Cardiac fibroblast (primary cell): ENCODE measurements at regions not wholly inside any gene's neighbourhood (a gene's known extent, or its start where the extent isn't known, plus 50 kb on each side); places are given as distances from the start of the nearest gene placed in this dataset.

Experiments used
- DNase-seq, 2 donors: peaks; one replicate each; pipeline versions ENCODE4 v3.0.0 to v3.0.0-alpha.2; 2010; ENCODE audit warnings: low read depth in 2 of 2
- H3K4me3 ChIP-seq, 2 donors: replicated peaks in 1 of 2; 1 replicate in 1 of 2; 2 replicates in 1 of 2; pipeline ENCODE4 v1.5.1; 2011; ENCODE audit warnings: low read depth in 2 of 2, low read length in 2 of 2, mild to moderate bottlenecking in 2 of 2, moderate library complexity in 1 of 2
- TF ChIP-seq, protein P1 (sequence below): IDR thresholded peaks from one replicate; pipeline ENCODE4 v1.5.1; 2011; ENCODE audit warnings: low read depth, mild to moderate bottlenecking, low read length, inconsistent platforms

DNA sequence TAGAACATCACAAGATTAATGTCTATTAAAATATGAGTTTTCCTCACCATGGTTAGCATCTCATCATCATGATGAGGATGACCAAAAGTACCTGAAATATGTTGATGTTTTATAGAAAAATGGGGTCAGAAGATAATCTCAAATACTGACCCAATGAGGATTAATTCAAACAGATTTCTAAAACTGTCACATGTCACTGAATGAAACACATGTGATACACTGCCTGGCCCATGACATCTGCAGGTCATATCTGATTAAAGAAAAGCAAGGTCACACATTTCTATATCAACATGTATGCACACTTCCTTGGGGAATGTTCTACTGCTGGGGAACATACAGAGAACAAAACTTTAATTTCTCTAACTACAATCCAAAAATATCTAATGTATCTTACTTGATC, 470.6 kb upstream of the ADGRL2 start:
- no peak for DNase-seq
- no peak overlapping the region for H3K4me3 ChIP-seq
- TF ChIP-seq, protein P1, sequence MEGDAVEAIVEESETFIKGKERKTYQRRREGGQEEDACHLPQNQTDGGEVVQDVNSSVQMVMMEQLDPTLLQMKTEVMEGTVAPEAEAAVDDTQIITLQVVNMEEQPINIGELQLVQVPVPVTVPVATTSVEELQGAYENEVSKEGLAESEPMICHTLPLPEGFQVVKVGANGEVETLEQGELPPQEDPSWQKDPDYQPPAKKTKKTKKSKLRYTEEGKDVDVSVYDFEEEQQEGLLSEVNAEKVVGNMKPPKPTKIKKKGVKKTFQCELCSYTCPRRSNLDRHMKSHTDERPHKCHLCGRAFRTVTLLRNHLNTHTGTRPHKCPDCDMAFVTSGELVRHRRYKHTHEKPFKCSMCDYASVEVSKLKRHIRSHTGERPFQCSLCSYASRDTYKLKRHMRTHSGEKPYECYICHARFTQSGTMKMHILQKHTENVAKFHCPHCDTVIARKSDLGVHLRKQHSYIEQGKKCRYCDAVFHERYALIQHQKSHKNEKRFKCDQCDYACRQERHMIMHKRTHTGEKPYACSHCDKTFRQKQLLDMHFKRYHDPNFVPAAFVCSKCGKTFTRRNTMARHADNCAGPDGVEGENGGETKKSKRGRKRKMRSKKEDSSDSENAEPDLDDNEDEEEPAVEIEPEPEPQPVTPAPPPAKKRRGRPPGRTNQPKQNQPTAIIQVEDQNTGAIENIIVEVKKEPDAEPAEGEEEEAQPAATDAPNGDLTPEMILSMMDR: no peak

DNA sequence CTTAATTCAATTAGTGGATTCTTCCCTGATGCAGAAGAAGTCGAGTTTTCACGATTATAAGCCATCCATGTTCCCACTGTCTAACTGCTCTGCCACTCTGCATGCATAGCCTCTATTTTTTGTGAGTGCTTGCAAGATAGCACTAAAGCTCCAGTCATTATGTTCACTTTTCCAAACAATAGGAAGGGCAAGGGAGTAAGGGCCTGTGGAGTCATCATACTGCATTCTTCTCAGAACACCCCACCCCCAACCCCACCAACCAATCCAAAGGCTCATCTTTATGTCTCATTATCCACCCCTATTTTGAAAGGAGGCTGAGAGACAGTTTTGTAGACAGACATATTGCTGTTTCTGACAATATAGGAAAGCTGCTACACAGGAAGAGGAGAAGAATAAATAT, 471.7 kb upstream of the ADGRL2 start:
- TF ChIP-seq, protein P1: no peak
- no peak overlapping the region for H3K4me3 ChIP-seq
- peak in 1 of 2 donors; percentile 4 for DNase-seq

DNA sequence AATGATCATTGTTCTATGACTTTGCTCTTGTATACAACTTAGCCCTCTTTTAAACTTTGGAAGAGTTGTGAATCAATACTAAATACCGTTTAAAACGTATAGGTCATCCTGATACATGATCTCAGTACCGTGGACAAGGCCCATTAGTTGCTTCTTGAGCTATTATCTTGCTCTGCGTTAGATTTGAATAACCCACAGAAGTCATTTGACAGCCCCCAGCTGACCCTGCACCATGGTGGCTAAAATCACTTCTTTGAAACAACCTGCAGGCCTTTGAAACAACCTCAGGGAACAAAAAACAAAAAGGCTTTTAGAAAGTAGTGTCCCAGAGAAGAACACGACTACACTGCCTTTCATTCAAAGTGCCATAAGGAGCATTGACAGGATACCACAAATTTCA, 473.0 kb upstream of the ADGRL2 start:
- TF ChIP-seq, protein P1: no peak
- DNase-seq: no peak
- no peak overlapping the region for H3K4me3 ChIP-seq

DNA sequence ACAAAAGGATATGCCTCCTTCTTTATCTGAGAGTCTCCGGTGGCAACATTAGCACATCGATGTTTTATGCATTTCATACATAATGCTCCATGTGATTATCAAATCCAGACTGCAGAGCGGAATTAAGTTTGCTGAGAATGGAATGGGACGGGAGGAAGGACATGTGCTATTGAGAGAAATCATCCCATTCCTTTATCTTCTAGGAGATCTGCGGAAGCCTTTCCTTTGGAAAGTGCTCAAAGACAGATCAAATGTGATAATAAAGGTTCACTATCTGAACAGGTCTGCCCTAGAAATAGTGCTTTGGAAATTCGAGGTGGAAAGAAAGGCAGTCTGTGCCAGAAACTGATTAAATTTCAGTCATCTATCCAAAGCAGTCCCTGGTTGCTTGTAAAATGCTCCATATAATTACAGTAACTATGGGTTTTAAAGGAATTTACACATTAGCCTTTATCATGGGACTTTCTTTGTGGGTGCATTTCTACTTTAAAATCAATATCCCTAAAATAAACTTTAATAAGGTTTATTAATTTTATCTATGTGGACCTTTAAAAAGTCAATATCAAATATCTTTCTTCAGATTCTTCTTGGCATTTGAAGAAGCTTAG, 473.5 kb upstream of the ADGRL2 start:
- DNase-seq: no peak
- TF ChIP-seq, protein P1: no peak
- no peak overlapping the region for H3K4me3 ChIP-seq

DNA sequence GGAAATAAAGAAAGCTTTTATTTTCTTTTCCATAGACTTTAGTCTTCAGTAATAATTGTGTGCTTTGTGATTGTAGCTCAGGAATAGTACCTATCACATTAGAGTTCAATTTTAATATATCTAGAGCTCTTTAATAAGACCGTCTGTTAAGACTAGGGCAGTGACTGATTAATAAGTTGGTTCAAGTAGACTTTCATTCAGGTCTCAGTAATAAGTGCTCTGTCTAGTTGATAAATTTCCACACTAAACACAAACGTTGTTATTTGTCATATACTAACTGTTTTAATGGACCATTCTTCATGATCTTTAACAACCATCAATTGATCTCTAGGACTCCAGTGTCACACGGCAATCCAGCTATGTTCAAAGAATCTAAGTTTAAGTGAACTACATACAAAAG, 474.5 kb upstream of the ADGRL2 start:
- TF ChIP-seq, protein P1: no peak
- no peak for DNase-seq
- no peak overlapping the region for H3K4me3 ChIP-seq

DNA sequence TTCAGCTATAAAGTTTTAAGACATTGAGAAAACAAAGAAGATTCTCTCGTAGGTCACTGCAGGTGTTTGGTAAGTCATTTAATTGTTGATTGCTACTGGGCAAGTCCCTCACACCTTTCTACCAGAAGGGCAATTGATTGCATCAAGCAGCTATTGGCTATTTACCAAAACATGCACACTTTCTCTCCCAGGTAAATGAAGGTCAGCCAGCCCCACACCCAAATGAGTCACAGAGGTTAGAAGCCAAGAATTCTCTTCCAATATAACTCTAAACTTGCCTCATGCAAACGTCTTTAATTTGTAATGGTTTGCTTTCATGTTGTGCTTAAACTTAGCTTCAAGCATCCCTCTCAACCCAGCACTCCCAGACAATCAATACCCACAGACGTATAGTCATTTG, 475.3 kb upstream of the ADGRL2 start:
- TF ChIP-seq, protein P1: no peak
- H3K4me3 ChIP-seq: no peak overlapping the region
- DNase-seq: no peak

DNA sequence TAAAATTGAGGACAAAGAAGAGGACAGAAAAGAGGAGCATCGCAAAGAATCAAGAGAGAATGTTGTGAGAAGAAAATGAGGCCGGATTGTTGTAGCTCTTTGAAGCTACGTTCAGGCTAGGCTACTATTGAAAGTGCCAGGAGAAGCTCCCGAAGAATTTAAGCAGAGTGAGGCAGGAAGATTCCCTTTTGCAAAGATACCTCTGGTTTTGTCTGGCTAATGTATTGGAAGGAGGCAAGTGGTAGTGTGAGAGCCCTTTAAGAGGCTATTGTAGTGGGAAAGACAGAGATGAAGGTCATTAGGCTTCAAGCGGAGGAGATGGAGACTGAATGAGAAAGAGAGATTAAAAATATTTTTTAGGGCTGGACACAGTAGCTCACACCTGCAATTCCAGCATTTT, 476.9 kb upstream of the ADGRL2 start:
- TF ChIP-seq, protein P1: no peak
- no peak overlapping the region for H3K4me3 ChIP-seq
- no peak for DNase-seq
